GM19023 (cell line): ENCODE measurements at regions not wholly inside any gene's neighbourhood (a gene's known extent, or its start where the extent isn't known, plus 50 kb on each side); places are given as distances from the start of the nearest gene placed in this dataset.
"Not testable (repeated sequence)": the region's sequence is repeated elsewhere in the genome, so short reads cannot be mapped to it uniquely, and the experiment has no call there.

Source experiments
- ATAC-seq: cut with Tn5 transposase; IDR thresholded peaks from one replicate; pipeline ENCODE4 v1.9.1; 2021; ENCODE audit warnings: mild to moderate bottlenecking, moderate library complexity; ENCODE audit not compliant: unreplicated experiment

DNA sequence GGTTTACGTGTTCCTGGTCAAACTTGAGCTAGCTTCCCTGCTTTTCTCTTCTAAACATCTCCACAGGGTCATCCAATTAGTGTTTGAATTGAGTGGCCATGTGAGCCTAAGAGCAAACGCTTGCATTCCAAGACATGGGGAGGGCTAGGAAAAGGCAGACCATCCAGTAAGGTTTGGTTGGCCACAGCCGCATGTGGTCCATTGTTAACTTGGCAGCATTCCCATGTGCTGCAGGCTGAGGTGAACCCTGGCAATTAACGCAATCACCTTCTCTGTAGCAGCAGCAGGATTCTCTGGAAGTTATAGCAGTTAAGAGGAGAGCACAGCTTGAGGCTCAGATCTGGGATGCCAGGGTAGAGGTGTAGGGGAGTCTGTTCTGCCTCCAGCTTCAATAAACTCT, 502.2 kb upstream of the LMCD1 start:
- no peak for ATAC-seq

DNA sequence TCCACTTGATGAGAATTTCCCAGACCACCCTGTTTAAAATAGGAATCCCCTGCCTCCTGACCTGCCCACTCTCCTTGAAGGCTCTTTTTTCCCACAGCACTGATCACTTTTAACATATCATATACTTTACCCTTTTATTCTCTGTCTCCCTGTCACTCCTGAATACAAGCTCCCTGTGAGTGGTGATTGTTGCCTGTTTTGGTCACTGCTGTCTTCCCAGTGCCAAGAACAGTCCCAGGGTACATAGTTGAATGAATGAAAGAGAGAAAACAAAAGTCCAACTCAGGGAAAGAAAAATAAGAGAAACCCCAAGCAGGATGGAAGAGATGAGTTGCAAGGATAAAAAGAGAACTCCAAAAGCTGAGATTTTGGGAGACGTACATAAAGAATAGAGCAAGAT, 500.3 kb upstream of the LMCD1 start:
- ATAC-seq: no peak

DNA sequence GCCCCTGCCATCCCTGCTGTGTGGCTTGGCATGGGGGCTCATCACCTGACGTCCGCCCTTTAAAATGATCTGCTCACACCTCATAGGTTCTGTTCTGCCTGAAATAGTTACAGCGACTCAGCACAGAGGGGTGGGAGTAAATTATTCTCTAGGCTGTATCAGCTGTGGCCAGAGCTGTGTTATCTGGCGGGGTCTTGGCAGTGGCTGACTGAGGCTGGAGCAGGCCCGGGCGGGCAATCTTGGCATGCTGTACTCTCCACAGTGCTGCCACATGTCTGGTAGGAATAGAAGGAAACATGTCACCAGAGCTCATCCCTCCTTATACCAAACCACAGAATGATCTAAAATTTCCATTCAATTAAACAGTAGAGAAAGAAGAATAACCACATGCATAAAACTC, 499.9 kb upstream of the LMCD1 start:
- ATAC-seq: no peak

DNA sequence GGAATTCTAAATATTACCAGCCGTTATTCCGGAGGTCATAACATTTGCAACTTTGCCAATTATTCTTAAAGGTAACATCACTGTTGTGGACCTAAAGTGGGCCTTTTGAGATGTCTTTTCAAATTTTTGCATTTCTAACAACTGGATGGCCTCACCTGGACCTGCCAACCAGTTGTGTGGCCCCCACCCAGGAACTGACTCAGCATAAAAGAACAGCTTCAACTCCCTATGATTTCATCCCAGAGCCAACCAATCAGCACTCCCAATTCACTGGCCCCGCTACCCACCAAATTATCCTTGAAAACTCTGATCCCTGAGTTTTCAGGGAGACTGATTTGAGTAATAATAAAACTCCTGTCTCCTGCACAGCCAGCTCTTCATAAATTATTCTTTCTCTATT, 489.7 kb upstream of the LMCD1 start:
- ATAC-seq: no peak

DNA sequence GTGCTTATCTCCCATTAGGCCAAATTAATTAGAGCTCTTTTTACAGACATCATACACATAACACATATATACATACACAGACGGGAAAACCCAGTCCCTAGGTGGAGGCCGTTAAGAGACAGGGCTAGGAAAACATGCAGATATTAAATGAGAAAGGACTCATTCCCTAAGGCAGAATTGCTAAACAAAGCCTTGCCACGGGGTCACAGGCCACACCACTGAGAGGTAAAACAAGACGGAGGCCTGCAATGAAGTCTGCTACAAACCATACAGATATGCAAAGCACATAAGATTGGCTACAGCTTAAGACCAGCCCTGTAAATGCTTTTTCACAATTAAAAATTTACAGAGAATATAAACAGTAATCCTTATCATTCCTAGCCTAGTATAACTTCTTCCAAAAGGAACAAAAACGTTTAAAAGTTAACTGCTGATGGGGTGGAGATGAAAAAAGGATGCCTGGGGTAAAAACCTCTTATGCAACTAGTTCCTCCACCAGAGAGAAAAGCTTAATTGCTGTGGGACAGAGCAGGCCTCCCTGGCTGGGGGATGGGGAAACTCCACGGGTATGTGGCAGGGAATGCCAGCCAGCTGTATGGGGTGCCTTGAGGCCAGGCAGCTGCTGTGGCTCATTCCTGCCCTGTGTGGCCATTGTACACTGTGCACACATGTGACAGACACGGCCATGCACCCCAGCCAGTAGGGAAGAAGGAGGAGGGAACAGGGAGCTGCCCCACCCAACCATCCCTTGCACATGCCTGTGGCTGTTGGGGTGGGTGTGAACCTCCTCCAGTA, 481.4 kb upstream of the LMCD1 start:
- no peak for ATAC-seq

DNA sequence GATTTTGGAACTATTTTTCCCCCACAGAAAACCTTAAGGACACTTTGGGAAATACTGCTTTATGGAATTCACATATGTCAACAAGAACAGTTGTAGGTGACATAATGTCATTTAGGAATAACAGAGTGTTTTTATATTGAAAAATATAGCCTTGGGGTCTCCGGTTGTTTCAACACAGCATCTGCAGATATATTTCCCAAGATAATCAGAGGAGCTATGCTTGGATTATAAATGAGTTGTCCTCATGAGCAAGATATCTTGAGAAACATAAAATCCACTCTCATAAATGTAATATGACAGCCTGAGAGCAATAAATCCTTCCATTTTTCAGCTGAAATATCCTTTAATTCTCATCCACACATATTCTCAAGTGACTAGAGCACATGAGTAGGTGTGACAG, 473.7 kb upstream of the LMCD1 start:
- ATAC-seq: no peak

DNA sequence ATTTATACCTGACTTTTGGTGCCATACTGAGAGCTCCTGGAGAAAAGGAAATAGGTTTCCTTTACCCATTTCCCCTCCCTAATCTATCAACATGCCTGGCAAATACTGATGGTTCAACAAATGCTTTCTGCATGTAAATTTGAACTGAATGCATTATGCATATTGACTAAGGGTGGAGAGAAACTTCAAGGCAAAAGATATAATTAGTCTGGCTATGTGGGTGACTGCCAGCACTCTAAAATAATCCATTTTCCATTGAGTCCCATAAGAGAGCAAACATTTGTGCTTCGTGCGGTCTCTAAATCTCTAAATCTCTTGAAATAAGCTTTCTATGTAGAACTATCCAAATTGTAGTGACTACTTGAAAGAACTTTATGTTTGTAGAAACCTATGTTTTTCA, 451.3 kb upstream of the LMCD1 start:
- ATAC-seq: no peak

DNA sequence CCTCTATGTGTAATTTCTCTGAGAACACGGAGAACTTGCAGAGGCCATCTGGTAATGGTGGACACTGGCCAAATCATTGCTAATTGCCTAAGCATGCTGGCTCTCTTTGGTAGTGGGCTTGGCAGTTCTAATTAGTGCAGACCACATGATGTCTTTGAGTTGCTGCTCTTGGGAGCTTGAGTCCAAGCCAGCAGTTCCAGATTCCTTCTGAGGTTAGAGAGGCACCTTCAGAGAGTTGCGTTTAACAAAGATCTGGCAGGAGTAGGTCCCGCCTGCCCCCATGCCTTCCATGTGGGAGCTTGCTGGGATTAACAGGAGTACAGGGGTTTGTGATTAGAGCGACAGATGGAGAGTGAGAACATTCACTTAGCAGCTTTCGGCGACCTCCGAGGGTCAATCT, 449.0 kb upstream of the LMCD1 start:
- ATAC-seq: no peak

DNA sequence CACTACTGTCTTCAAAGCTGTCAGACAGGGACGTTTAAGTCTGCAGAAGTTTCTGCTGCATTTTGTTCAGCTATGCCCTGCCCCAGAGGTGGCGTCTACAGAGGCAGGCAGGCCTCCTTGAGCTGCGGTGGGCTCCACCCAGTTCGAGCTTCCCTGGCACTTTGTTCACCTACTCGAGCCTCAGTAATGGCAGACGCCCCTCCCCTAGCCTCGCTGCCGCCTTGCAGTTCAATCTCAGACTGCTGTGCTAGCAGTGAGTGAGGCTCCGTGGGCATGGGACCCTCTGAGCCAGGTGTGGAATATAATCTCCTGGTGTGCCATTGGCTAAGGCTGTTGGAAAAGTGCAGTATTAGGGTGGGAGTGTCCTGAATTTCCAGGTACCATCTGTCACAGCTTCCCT, 433.5 kb upstream of the LMCD1 start:
- not testable (repeated sequence) for ATAC-seq

DNA sequence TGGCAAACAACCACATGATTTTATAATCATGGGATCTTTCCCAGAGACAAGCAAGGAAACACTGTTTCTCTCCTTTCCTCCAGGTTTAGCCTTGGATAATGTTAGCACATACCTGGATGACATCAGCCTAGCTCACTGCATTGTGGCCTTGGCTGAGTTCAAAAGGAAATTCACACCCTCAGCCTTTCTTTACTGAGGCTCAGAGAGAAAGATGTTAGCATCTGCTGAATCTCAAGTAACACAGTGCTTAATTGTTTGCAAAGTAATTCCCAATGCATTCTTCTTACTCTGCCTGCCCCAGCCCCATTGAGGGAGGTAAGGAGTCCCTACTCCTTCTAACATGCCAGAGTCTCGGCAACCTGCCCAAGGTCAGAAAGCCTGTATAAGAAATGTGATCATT, 432.2 kb upstream of the LMCD1 start:
- ATAC-seq: no peak

DNA sequence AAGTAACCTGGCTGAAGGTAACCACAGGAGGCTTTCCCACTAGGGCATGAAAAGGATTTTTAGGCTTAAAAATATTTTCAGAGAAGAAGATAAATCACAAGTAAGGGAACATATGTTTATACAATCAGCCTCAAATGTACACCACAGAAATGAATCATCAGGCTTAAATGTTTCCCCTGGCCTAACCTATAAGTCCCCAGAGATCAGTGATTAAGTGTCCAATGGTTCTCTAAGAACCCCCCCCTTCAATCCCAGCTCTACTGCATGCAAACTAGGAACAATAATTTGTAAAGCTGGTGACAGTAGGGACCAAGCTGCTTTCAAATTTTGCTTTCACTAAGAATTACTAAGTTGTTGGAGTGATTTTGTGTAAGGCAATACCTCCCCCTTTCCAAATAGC, 431.6 kb upstream of the LMCD1 start:
- ATAC-seq: no peak

DNA sequence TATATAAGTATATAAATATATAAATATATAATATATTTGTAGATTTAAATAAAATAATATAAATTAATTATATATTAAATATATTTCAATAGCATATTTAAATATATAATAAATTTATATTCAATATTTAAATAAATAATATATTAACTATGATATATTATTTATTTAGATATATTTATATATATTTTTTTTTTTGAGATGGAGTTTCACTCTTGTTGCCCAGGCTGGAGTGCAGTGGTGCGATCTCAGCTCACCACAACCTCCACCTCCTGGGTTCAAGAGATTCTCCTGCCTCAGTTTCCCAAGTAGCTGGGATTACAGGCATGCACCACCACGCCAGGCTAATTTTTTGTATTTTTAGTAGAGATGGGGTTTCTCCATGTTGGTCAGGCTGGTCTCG, 426.9 kb upstream of the LMCD1 start:
- ATAC-seq: not testable (repeated sequence)

DNA sequence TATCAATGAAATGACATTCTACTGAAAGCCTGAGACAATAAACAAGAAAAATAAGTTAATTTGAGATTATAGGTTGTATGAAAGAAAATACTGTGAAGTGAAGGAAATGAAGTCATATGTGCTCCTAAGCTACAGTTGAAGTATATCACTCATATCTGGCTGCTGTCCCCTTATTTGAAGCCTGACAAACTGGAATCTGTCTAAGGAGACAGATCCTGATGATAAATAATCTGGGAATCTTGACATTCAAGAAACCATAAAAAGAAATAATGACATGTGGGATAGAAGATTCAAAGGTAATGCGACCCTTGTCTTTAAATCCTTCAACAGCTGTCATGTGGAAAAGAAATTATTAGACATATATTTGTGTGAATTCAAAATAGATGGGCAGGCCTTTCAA, 424.5 kb upstream of the LMCD1 start:
- ATAC-seq: no peak

DNA sequence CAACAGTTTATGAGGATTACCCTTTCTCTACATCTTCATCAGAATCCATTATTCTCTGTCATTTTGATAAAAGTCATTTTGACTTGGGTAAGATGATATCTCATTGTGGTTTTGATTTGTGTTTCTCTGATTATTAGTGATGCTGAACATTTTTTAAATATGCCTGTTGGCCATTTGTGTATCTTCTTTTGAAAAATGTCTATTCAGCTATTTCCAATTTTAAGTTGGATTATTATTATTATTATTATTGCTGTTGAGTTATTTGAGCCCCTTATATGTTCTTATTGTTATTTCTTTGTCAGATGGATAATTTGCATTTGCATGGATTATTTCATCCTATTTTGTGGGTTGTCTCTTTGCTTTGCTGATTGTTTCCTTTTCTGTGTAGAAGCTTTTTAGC, 421.2 kb upstream of the LMCD1 start:
- no peak for ATAC-seq

DNA sequence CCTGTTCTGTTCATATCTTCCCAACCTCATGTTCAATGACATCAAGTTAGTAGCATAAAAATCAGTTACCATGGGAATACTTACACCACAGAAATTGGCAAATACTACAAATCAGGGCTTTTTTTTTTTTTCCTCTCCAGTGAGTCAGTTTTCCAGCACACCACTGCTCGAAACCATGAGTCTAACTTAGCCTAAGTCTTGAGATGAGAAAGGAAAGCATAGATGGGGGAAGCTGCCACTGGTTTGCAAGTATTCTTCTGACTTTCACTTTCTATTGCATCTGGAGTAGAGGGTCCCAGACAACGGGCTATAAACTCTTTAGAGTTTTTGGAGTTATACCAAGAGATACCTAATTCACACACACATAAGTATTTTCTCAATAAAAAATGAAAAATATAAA, 416.1 kb upstream of the LMCD1 start:
- ATAC-seq: no peak

DNA sequence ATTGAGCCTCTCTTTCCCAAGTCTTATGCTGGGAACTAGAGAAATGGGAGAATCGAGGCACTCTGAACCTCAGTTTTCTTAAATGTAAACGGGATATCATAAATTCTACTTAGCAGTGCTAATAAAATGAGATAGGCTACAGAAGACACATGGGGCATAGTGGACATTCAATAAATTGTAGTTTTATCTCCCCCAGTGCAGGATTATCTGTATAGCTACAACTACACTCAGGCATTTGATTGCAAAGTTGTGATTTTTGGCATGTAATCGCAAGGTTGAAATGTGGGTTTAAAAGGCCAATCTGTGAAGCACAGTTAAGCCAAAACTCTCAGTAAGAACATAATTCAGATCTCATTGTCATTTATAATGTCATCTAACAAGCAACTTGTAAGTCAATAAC, 413.7 kb upstream of the LMCD1 start:
- ATAC-seq: no peak

DNA sequence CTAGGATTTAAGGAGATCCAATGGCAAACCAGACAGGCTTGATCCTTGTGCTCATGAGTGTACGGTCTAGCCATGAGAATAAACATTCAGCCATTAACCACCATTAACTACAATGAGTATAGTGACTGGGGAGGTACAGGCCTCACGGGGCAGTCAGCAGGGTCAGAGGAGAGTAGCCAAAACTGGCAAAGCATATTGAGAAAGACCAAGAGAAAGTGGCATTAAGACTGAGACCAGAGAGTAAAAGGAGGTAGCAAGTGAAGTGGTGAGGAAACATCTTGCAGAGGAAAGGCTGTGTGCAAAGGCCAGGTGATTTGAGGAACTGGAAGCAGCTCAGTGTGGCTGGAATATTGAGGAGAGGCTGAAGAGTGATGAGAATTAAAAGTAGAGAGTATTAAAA, 407.2 kb upstream of the LMCD1 start:
- no peak for ATAC-seq

DNA sequence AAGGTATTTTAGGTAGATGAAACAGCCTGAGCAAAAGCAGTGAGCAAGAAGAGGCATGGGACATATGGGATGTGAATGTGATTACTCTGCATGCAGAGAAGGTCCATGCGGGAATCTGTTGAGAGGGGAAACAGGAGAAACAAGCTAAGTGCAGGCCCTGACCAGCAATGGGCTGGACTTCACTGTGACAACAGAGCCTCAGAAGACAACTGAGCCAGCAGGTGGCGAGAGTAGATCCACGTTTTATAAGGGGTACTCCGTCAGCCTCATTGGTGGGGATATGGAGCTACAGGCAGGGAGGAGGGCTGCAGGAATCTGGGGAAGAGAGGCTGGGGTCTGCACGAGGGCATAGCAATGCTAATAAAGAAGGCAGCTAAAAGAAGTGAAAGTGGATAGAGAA, 405.9 kb upstream of the LMCD1 start:
- no peak for ATAC-seq

DNA sequence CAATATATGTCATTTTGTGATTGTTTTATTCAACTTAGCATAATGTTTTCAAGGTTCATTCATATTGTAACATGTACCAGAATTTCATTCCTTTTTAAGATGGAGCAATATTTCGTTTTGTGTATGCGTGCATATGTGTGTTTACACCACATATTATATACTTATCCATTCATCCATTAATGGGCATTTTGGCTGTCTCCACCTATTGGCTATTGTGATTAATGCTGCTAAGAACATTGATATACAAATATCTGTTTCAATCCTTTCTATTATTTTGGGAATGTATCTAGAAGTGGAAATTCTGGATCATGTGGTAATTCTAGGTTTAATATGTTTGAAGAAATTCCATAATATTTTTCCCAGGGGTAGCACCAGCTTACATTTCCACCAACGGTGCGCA, 403.9 kb upstream of the LMCD1 start:
- ATAC-seq: no peak

DNA sequence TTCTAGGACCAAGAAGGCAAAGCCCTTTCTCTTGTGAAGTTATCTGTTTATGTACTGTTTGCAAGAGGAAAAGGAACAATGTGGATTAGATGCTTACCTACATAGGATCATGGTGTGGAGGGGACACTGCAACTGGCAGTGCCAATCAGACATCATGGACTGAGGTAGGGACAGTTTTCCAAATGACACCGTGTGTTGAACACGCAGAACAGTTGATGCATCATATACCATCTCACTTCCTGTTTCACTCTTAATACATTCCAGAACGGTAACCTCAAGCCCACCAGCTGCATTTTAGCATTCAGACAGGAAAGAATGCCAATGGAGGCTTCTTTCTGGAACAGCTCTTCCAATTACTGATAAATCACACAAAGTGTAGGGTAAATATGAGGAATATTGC, 397.7 kb upstream of the LMCD1 start:
- no peak for ATAC-seq

DNA sequence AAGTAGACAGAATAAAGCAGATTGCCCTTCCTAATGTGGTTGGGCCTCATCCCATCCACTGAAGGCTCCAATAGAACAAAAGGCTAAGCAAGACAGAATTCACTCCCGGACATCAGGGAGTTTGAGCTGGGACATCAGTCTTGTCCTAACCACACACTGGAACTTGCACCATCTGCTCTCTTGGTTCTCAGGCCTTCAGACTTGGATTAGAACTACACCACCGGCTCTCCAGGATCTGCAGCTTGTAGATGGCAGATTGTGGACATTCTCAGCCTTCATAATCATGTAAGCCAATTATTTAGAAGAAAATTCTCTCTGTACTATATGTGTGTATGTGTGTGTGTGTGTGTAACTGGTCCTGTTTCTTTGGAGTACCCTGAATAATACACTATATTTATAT, 394.7 kb upstream of the LMCD1 start:
- no peak for ATAC-seq

DNA sequence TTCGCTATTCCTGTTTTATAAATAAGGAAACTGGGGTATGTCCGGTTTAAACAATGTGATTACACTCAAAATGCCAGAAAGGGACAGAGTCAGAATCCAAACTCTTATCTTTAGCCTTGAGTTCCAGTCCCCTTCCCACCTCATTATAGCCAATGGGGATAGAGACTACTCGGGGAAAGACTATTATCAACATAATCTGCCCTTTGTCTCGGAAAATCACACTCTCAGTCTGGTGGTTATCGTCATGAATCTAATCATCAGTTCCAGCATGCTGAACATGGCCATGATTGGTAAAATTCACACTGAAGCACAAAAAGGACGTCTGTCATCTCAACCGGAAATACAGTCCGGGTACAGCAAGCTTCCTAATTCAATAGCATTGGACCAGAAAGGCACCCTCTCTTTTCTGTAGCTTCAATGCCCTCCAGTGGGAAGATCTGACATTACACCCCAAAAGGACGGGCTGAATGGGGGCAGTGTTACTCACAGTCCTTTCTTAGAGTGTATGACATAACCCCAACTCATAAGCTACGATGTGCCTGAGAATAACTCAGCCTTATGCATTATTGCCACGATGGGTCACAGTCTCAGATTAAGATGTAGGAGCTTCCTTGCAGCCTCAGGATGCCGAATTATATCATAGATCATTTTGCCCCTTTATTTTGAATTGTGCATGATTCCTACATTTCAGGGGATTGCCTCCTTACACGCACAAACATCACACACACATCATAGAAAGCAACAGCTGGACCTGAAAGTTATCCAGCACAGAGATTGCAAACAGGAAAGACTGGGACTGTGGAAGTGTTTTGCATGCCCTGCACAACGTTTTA, 390.4 kb upstream of the LMCD1 start:
- ATAC-seq: peak; percentile 96
